Neural cell (in vitro differentiated cells): ENCODE measurements at regions not wholly inside any gene's neighbourhood (a gene's known extent, or its start where the extent isn't known, plus 50 kb on each side); places are given as distances from the start of the nearest gene placed in this dataset.

Source experiments
- H2AFZ ChIP-seq: fragments of 200-600, 300-800 bp; sonication (generic), shearing (Covaris generic); 2 replicates; pipeline ENCODE4 v1.6.0; 2014; ENCODE audit warnings: low read depth, mild to moderate bottlenecking, antibody characterized with exemption, low read length, moderate library complexity
- H3F3A ChIP-seq: fragments of 200-600 bp; shearing (Covaris generic); 2 replicates; pipeline ENCODE4 v1.6.1; 2016; ENCODE audit warnings: mild to moderate bottlenecking, moderate library complexity, mixed read lengths, antibody characterized with exemption, low read length; ENCODE audit not compliant: insufficient read depth, poor library complexity, severe bottlenecking
- H3K27ac ChIP-seq: fragments of 200-600, 300-800 bp; sonication (generic), shearing (Covaris generic); 2 replicates; pipeline ENCODE4 v1.5.1; 2014; ENCODE audit warnings: mild to moderate bottlenecking, low read length, moderate library complexity
- H3K27me3 ChIP-seq: fragments of 300-800, 200-600 bp; sonication (generic), shearing (Covaris generic); 2 replicates; pipeline ENCODE4 v1.6.0; 2014; ENCODE audit warnings: mild to moderate bottlenecking, low read depth, low read length, moderate library complexity; ENCODE audit not compliant: insufficient read depth
- H3K36me3 ChIP-seq: fragments of 300-800, 200-600 bp; sonication (generic), shearing (Covaris generic); 2 replicates; pipeline ENCODE4 v1.5.1; 2014; ENCODE audit warnings: mild to moderate bottlenecking, antibody characterized with exemption, low read length, moderate library complexity; ENCODE audit not compliant: insufficient read depth
- H3K4me2 ChIP-seq: fragments of 300-800, 200-600 bp; sonication (generic), shearing (Covaris generic); 2 replicates; pipeline ENCODE4 v1.6.0; 2014; ENCODE audit warnings: mild to moderate bottlenecking, low read length
- H3K4me3 ChIP-seq: fragments of 300-800, 200-600 bp; sonication (generic), shearing (Covaris generic); 2 replicates; pipeline ENCODE4 v1.5.1; 2014; ENCODE audit warnings: mild to moderate bottlenecking, low read length, moderate library complexity
- H3K79me2 ChIP-seq: fragments of 200-600 bp; shearing (Covaris generic); replicated peaks from 2 replicates; pipeline ENCODE4 v1.6.0; 2014; ENCODE audit warnings: mild to moderate bottlenecking, low read length, moderate library complexity; ENCODE audit not compliant: insufficient read depth
- H3K9ac ChIP-seq: fragments of 300-800, 200-600 bp; sonication (generic), shearing (Covaris generic); 2 replicates; pipeline ENCODE4 v1.6.1; 2016; ENCODE audit warnings: mild to moderate bottlenecking, low read length, mixed read lengths
- H3K9me2 ChIP-seq: fragments of 200-600 bp; shearing (Covaris generic); 2 replicates; pipeline ENCODE4 v1.6.1; 2016; ENCODE audit warnings: mild to moderate bottlenecking, low read length, mixed read lengths; ENCODE audit not compliant: insufficient read depth
- H3K9me3 ChIP-seq: fragments of 200-600, 300-800 bp; sonication (generic), shearing (Covaris generic); 2 replicates; pipeline ENCODE4 v1.6.1; 2016; ENCODE audit warnings: mild to moderate bottlenecking, mixed run types, low read length, moderate library complexity, mixed read lengths
- H4K20me1 ChIP-seq: fragments of 200-600 bp; shearing (Covaris generic); 2 replicates; pipeline ENCODE4 v1.6.1; 2016; ENCODE audit warnings: mild to moderate bottlenecking, mixed run types; ENCODE audit not compliant: insufficient read depth
- EP300 ChIP-seq: fragments of 450-650 bp; conservative IDR thresholded peaks from 2 replicates; pipeline ENCODE4 v1.6.1; 2014; ENCODE audit warnings: antibody characterized with exemption, mild to moderate bottlenecking, moderate library complexity; ENCODE audit not compliant: poor library complexity, severe bottlenecking
- EZH2 ChIP-seq: fragments of 200-600, 300-800 bp; shearing (Covaris generic), sonication (generic); IDR thresholded peaks from 2 replicates; pipeline ENCODE4 v1.6.1; 2014; ENCODE audit warnings: antibody characterized with exemption, low read length, borderline replicate concordance, mild to moderate bottlenecking; ENCODE audit not compliant: insufficient read depth, poor library complexity, severe bottlenecking
- MXI1 ChIP-seq: fragments of 450-650 bp; conservative IDR thresholded peaks from 2 replicates; pipeline ENCODE4 v1.6.1; 2014; ENCODE audit warnings: antibody characterized with exemption, mild to moderate bottlenecking; ENCODE audit not compliant: poor library complexity, severe bottlenecking
- POLR2AphosphoS5 ChIP-seq: IDR thresholded peaks from 2 replicates; pipeline ENCODE4 v1.6.1; 2012
- RAD21 ChIP-seq: fragments of 450-650 bp; conservative IDR thresholded peaks from 2 replicates; pipeline ENCODE4 v1.6.1; 2014; ENCODE audit warnings: antibody characterized with exemption, mild to moderate bottlenecking, moderate library complexity
- SMC3 ChIP-seq: fragments of 450-650 bp; conservative IDR thresholded peaks from 2 replicates; pipeline ENCODE4 v1.6.1; 2014; ENCODE audit warnings: antibody characterized with exemption, mild to moderate bottlenecking, moderate library complexity; ENCODE audit not compliant: poor library complexity
- TAF1 ChIP-seq: IDR thresholded peaks from 2 replicates; pipeline ENCODE4 v1.6.1; 2012; ENCODE audit warnings: low read depth
- TF ChIP-seq, protein P1 (sequence below): fragments of 450-650 bp; IDR thresholded peaks from 2 replicates; pipeline ENCODE4 v1.5.1; 2014; ENCODE audit warnings: antibody characterized with exemption, mild to moderate bottlenecking, moderate library complexity; ENCODE audit not compliant: poor library complexity, severe bottlenecking
- TF ChIP-seq, protein P2 (sequence below): IDR thresholded peaks from 2 replicates; pipeline ENCODE4 v1.6.1; 2012; ENCODE audit warnings: borderline replicate concordance

DNA sequence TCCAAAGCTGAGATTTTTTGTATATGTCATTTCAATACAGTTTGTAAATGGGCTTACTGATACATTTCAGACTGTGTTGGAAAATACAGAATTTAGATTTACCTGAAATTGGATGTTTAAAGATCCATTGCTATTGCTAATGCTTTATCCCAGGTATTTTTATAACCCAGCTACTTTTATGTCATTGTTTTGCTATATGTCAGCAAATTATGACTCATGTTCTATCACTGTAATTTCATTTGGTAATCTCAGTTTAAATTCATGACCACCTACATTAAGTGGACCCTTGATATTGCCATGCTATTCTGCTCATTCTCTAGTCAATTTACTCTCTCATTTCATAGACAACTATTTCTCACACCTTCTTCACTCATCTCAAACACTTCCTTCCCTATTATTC is 281.2 kb downstream of the IPO8 start:
- Histone ChIP-seq H3K36me3 (no peaks in the 10 kb centered on the region), H2AFZ (no peak overlapping the region), H3K9me2 (no peaks in the 10 kb centered on the region), H3K79me2 (no peaks in the 10 kb centered on the region), H3K27me3 (no peaks in the 10 kb centered on the region), H3K4me3 (no peak overlapping the region), H3K4me2 (no peak overlapping the region), H3K27ac (no peak overlapping the region), H4K20me1 (no peaks in the 10 kb centered on the region), H3F3A (no peaks in the 10 kb centered on the region), H3K9me3 (no peaks in the 10 kb centered on the region), H3K9ac (no peak overlapping the region)
- TF ChIP-seq POLR2AphosphoS5 = no peak
- TF ChIP-seq SMC3 = no peak
- no peak for TF ChIP-seq MXI1
- no peak for TF ChIP-seq RAD21
- TF ChIP-seq EP300 = no peak
- TF ChIP-seq, protein P1, sequence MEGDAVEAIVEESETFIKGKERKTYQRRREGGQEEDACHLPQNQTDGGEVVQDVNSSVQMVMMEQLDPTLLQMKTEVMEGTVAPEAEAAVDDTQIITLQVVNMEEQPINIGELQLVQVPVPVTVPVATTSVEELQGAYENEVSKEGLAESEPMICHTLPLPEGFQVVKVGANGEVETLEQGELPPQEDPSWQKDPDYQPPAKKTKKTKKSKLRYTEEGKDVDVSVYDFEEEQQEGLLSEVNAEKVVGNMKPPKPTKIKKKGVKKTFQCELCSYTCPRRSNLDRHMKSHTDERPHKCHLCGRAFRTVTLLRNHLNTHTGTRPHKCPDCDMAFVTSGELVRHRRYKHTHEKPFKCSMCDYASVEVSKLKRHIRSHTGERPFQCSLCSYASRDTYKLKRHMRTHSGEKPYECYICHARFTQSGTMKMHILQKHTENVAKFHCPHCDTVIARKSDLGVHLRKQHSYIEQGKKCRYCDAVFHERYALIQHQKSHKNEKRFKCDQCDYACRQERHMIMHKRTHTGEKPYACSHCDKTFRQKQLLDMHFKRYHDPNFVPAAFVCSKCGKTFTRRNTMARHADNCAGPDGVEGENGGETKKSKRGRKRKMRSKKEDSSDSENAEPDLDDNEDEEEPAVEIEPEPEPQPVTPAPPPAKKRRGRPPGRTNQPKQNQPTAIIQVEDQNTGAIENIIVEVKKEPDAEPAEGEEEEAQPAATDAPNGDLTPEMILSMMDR = no peak
- TF ChIP-seq, protein P2, sequence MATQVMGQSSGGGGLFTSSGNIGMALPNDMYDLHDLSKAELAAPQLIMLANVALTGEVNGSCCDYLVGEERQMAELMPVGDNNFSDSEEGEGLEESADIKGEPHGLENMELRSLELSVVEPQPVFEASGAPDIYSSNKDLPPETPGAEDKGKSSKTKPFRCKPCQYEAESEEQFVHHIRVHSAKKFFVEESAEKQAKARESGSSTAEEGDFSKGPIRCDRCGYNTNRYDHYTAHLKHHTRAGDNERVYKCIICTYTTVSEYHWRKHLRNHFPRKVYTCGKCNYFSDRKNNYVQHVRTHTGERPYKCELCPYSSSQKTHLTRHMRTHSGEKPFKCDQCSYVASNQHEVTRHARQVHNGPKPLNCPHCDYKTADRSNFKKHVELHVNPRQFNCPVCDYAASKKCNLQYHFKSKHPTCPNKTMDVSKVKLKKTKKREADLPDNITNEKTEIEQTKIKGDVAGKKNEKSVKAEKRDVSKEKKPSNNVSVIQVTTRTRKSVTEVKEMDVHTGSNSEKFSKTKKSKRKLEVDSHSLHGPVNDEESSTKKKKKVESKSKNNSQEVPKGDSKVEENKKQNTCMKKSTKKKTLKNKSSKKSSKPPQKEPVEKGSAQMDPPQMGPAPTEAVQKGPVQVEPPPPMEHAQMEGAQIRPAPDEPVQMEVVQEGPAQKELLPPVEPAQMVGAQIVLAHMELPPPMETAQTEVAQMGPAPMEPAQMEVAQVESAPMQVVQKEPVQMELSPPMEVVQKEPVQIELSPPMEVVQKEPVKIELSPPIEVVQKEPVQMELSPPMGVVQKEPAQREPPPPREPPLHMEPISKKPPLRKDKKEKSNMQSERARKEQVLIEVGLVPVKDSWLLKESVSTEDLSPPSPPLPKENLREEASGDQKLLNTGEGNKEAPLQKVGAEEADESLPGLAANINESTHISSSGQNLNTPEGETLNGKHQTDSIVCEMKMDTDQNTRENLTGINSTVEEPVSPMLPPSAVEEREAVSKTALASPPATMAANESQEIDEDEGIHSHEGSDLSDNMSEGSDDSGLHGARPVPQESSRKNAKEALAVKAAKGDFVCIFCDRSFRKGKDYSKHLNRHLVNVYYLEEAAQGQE = no peak
- no peak for TF ChIP-seq TAF1

DNA sequence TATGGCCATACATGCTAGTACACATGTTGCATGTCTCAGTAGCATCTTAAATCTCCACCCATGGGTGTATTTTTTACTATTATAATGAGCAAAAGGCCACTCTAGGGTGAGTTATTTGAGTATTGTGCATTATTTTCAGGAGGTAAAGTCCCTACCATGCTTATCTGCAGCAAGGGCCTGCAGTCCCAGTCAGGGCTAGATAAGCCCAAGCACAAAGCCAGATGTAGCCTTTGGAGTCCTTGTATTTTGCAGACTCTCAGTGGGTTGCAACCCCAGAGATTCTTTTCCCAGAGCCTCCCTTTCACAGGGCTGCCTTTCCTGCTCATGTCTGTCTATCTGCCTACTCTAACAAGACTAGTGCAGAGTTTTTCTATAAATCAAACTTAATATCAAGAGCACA is 295.3 kb downstream of the IPO8 start:
- Histone ChIP-seq H3K27ac (no peak overlapping the region), H3K4me2 (no peak overlapping the region), H3F3A (no peaks in the 10 kb centered on the region), H3K9me3 (no peaks in the 10 kb centered on the region), H4K20me1 (no peaks in the 10 kb centered on the region), H3K4me3 (no peak overlapping the region), H3K36me3 (no peaks in the 10 kb centered on the region), H3K9ac (no peak overlapping the region), H2AFZ (no peak overlapping the region), H3K27me3 (no peaks in the 10 kb centered on the region), H3K79me2 (no peaks in the 10 kb centered on the region), H3K9me2 (no peaks in the 10 kb centered on the region)
- TF ChIP-seq, protein P2 = no peak
- TF ChIP-seq EZH2 (no peak), POLR2AphosphoS5 (no peak), TAF1 (no peak), SMC3 (no peak), RAD21 (no peak), MXI1 (no peak), EP300 (no peak)
- TF ChIP-seq, protein P1 = no peak
